NB4 (cell line): ENCODE measurements at regions not wholly inside any gene's neighbourhood (a gene's known extent, or its start where the extent isn't known, plus 50 kb on each side); places are given as distances from the start of the nearest gene placed in this dataset.

Experiments used
- DNase-seq: peaks from one replicate; pipeline ENCODE4 v3.0.0; 2010; ENCODE audit warnings: low read depth
- H3K4me3 ChIP-seq: one replicate; pipeline ENCODE4 v1.5.1; 2011; ENCODE audit warnings: mild to moderate bottlenecking, low read depth, low read length, moderate library complexity
- MAX ChIP-seq: IDR thresholded peaks from 2 replicates; pipeline ENCODE4 v1.6.1; 2011; ENCODE audit warnings: low read depth, low read length
- MYC ChIP-seq: IDR thresholded peaks from 2 replicates; pipeline ENCODE4 v1.6.1; 2011; ENCODE audit warnings: low read depth, low read length
- POLR2A ChIP-seq: IDR thresholded peaks from 2 replicates; pipeline ENCODE4 v1.6.1; 2011; ENCODE audit warnings: mild to moderate bottlenecking; ENCODE audit not compliant: insufficient read length; ENCODE audit errors: extremely low read depth
- TF ChIP-seq, protein P1 (sequence below): IDR thresholded peaks from one replicate; pipeline ENCODE4 v1.5.1; 2012; ENCODE audit warnings: low read depth, low read length

GRCh38 chr4:167492007-167492406, 257.7 kb upstream of the SPOCK3 start:
- no peak overlapping the region for H3K4me3 ChIP-seq
- no peak for TF ChIP-seq POLR2A
- TF ChIP-seq MAX, result no peak
- TF ChIP-seq, protein P1, sequence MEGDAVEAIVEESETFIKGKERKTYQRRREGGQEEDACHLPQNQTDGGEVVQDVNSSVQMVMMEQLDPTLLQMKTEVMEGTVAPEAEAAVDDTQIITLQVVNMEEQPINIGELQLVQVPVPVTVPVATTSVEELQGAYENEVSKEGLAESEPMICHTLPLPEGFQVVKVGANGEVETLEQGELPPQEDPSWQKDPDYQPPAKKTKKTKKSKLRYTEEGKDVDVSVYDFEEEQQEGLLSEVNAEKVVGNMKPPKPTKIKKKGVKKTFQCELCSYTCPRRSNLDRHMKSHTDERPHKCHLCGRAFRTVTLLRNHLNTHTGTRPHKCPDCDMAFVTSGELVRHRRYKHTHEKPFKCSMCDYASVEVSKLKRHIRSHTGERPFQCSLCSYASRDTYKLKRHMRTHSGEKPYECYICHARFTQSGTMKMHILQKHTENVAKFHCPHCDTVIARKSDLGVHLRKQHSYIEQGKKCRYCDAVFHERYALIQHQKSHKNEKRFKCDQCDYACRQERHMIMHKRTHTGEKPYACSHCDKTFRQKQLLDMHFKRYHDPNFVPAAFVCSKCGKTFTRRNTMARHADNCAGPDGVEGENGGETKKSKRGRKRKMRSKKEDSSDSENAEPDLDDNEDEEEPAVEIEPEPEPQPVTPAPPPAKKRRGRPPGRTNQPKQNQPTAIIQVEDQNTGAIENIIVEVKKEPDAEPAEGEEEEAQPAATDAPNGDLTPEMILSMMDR, result no peak
- TF ChIP-seq MYC, result no peak
- no peak for DNase-seq

DNA sequence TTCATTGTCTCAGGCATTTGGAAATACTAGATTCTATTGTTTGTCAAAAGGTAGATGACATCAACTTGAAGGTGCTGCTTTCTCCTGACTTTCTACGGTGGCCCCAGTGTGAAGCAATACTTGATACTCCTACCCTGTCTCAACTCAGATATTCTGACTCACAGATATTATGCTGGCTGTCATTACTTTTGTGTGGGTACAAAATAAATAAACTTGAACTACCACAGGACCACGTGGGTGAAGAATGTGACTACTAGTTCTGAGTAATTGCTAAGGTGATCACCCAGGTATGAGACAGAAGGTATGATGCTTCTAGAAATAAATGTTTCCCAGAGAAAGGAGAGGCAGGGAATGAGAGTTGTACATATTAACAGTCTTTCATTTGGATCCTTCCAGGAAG, 275.3 kb upstream of the SPOCK3 start:
- H3K4me3 ChIP-seq, result no peak overlapping the region
- no peak for DNase-seq
- TF ChIP-seq MYC, result no peak
- TF ChIP-seq, protein P1, result no peak
- TF ChIP-seq POLR2A, result no peak
- no peak for TF ChIP-seq MAX

GRCh38 chr4:167524091-167524490, 289.8 kb upstream of the SPOCK3 start:
- TF ChIP-seq MYC (no peak), MAX (no peak)
- H3K4me3 ChIP-seq, result no peak overlapping the region

DNA sequence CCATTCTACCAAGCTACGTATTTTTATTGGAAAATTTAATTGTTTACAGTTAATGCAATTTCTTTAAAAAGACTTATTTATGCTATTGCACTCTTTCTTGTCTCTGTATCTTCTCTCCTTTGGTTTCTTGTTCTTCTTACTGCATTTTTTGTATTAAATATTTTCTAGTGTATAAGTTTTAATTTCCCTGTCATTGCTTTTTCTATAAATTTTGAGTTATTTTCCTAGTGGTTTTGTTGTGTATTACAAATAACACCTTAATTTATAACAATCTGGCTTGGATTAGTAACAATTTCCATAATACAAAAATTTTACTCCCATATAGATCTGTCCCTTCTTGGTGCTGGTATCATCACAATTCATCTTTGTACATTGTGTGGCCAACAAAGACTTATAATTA, 303.5 kb upstream of the SPOCK3 start:
- no peak for DNase-seq
- H3K4me3 ChIP-seq, result no peak overlapping the region
- TF ChIP-seq MYC (no peak), POLR2A (no peak), MAX (no peak)
- TF ChIP-seq, protein P1, result no peak

More at GRCh38 chr4:167524091-167524490, 289.8 kb upstream of the SPOCK3 start:
- DNase-seq, result no peak

DNA sequence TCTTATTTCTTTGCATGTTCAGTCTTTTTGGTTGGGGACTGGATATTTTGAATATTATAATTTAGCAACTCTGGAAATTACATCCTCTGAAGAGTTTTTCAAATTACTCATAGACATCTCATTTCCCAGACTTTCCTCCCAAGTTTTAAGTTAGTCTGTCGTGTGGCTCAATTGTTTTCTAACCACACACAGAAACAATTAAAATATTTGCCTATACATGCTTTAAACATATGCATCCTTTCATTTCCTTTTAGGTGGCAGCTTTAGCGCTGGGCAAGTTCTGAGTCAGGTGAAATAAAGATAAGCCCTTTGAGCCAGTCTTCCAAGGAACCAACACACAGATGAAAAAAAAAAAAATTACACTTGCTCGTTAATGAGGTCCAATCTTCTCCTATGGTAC, 307.0 kb upstream of the SPOCK3 start:
- TF ChIP-seq MAX (no peak), MYC (no peak), POLR2A (no peak)
- TF ChIP-seq, protein P1, result no peak
- H3K4me3 ChIP-seq, result no peak overlapping the region
- DNase-seq, result no peak

DNA sequence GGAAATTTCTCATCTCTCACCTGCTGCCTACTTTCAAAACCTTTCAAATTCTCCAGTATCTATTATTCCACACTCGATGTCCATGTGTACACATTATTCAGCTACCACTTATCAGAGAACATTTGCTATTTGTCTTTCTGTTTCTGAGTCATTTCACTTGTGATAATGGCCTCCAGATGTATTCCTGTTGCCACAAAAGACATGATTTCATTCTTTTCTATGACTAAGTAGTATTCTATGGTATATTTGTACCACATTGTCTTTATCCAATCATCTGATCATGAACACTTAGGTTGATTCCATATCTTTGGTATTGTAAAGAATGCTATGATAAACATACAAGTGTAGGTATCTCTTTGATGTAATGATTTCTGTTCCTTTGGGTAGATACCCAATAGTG, 310.1 kb upstream of the SPOCK3 start:
- no peak for DNase-seq
- TF ChIP-seq MYC (no peak), POLR2A (no peak), MAX (no peak)
- TF ChIP-seq, protein P1, result no peak
- no peak overlapping the region for H3K4me3 ChIP-seq
